BLaER1 (cell line): ENCODE measurements at regions not wholly inside any gene's neighbourhood (a gene's known extent, or its start where the extent isn't known, plus 50 kb on each side); places are given as distances from the start of the nearest gene placed in this dataset.

ENCODE experiments used
- H3K27ac ChIP-seq: shearing (Covaris generic); formaldehyde crosslinking; 2 replicates; pipeline ENCODE4 v1.8.1; 2022
- H3K27me3 ChIP-seq: shearing (Covaris generic); formaldehyde crosslinking; 2 replicates; pipeline ENCODE4 v1.8.1; 2022
- H3K36me3 ChIP-seq: shearing (Covaris generic); formaldehyde crosslinking; 2 replicates; pipeline ENCODE4 v1.8.1; 2022
- H3K4me1 ChIP-seq: shearing (Covaris generic); formaldehyde crosslinking; 2 replicates; pipeline ENCODE4 v1.8.1; 2022
- H3K4me2 ChIP-seq: shearing (Covaris generic); formaldehyde crosslinking; 2 replicates; pipeline ENCODE4 v1.8.1; 2022
- H3K4me3 ChIP-seq: shearing (Covaris generic); formaldehyde crosslinking; 2 replicates; pipeline ENCODE4 v1.8.1; 2022
- H3K9ac ChIP-seq: shearing (Covaris generic); formaldehyde crosslinking; 2 replicates; pipeline ENCODE4 v1.8.1; 2022
- H3K9me3 ChIP-seq: shearing (Covaris generic); formaldehyde crosslinking; 2 replicates; pipeline ENCODE4 v1.8.1; 2022
- H4K20me1 ChIP-seq: shearing (Covaris generic); formaldehyde crosslinking; 2 replicates; pipeline ENCODE4 v1.8.1; 2022
- Cebpa-rat ChIP-seq: shearing (Covaris generic); IDR thresholded peaks from 2 replicates; pipeline ENCODE4 v1.8.1; 2022

- Histone ChIP-seq H3K27me3 (no peaks in the 10 kb centered on the region), H3K9ac (no peak overlapping the region), H3K4me2 (no peak overlapping the region), H3K4me3 (no peak overlapping the region), H3K27ac (no peak overlapping the region), H3K4me1 (no peaks in the 10 kb centered on the region), H4K20me1 (no peaks in the 10 kb centered on the region), H3K36me3 (no peaks in the 10 kb centered on the region), H3K9me3 (no peaks in the 10 kb centered on the region)
- no peak for TF ChIP-seq Cebpa-rat
These were observed 391.2 kb upstream of the HNRNPA3 start for GRCh38 chr2:176821350-176821749.

GRCh38 chr2:176822060-176822459, 390.5 kb upstream of the HNRNPA3 start:
- H3K9me3 ChIP-seq, result no peaks in the 10 kb centered on the region
- no peak for TF ChIP-seq Cebpa-rat
- H4K20me1 ChIP-seq, result no peaks in the 10 kb centered on the region
- H3K4me2 ChIP-seq, result no peak overlapping the region
- no peaks in the 10 kb centered on the region for H3K36me3 ChIP-seq
- no peak overlapping the region for H3K27ac ChIP-seq
- no peak overlapping the region for H3K9ac ChIP-seq
- no peaks in the 10 kb centered on the region for H3K4me1 ChIP-seq
- H3K27me3 ChIP-seq, result no peaks in the 10 kb centered on the region
- no peak overlapping the region for H3K4me3 ChIP-seq

- no peak overlapping the region for H3K27ac ChIP-seq
- no peaks in the 10 kb centered on the region for H3K4me1 ChIP-seq
- no peaks in the 10 kb centered on the region for H4K20me1 ChIP-seq
- TF ChIP-seq Cebpa-rat, result no peak
- H3K9ac ChIP-seq, result no peak overlapping the region
- H3K36me3 ChIP-seq, result no peaks in the 10 kb centered on the region
- H3K4me2 ChIP-seq, result no peak overlapping the region
- no peaks in the 10 kb centered on the region for H3K9me3 ChIP-seq
- no peaks in the 10 kb centered on the region for H3K27me3 ChIP-seq
- H3K4me3 ChIP-seq, result no peak overlapping the region
These were observed 386.2 kb upstream of the HNRNPA3 start for GRCh38 chr2:176826356-176826755.

- no peak overlapping the region for H3K4me3 ChIP-seq
- no peaks in the 10 kb centered on the region for H3K9me3 ChIP-seq
- no peak for TF ChIP-seq Cebpa-rat
- no peak overlapping the region for H3K27ac ChIP-seq
- no peak overlapping the region for H3K9ac ChIP-seq
- H3K36me3 ChIP-seq, result no peaks in the 10 kb centered on the region
- no peaks in the 10 kb centered on the region for H4K20me1 ChIP-seq
- H3K27me3 ChIP-seq, result no peaks in the 10 kb centered on the region
- no peak overlapping the region for H3K4me2 ChIP-seq
- no peaks in the 10 kb centered on the region for H3K4me1 ChIP-seq
These were observed 385.5 kb upstream of the HNRNPA3 start for GRCh38 chr2:176826984-176827668.

GRCh38 chr2:176830362-176830761, 382.2 kb upstream of the HNRNPA3 start:
- Histone ChIP-seq H4K20me1 (no peaks in the 10 kb centered on the region), H3K4me2 (no peak overlapping the region), H3K9me3 (no peaks in the 10 kb centered on the region), H3K36me3 (no peaks in the 10 kb centered on the region), H3K9ac (no peak overlapping the region), H3K4me3 (no peak overlapping the region), H3K4me1 (no peaks in the 10 kb centered on the region), H3K27ac (no peak overlapping the region), H3K27me3 (no peaks in the 10 kb centered on the region)
- TF ChIP-seq Cebpa-rat, result no peak

- no peak overlapping the region for H3K4me2 ChIP-seq
- no peaks in the 10 kb centered on the region for H3K27me3 ChIP-seq
- H3K36me3 ChIP-seq, result no peaks in the 10 kb centered on the region
- H3K9me3 ChIP-seq, result no peaks in the 10 kb centered on the region
- no peaks in the 10 kb centered on the region for H3K4me1 ChIP-seq
- H3K4me3 ChIP-seq, result no peak overlapping the region
- no peak overlapping the region for H3K27ac ChIP-seq
- no peaks in the 10 kb centered on the region for H4K20me1 ChIP-seq
- no peak overlapping the region for H3K9ac ChIP-seq
- TF ChIP-seq Cebpa-rat, result no peak
These were observed 380.5 kb upstream of the HNRNPA3 start for GRCh38 chr2:176832086-176832485.

GRCh38 chr2:176833671-176834070, 378.9 kb upstream of the HNRNPA3 start:
- no peak overlapping the region for H3K27ac ChIP-seq
- no peak for TF ChIP-seq Cebpa-rat
- H3K9ac ChIP-seq, result no peak overlapping the region
- H3K36me3 ChIP-seq, result no peaks in the 10 kb centered on the region
- no peaks in the 10 kb centered on the region for H3K9me3 ChIP-seq
- no peaks in the 10 kb centered on the region for H3K27me3 ChIP-seq
- no peaks in the 10 kb centered on the region for H4K20me1 ChIP-seq
- H3K4me3 ChIP-seq, result no peak overlapping the region
- H3K4me2 ChIP-seq, result no peak overlapping the region
- H3K4me1 ChIP-seq, result no peaks in the 10 kb centered on the region

GRCh38 chr2:176834226-176834625, 378.4 kb upstream of the HNRNPA3 start:
- Histone ChIP-seq H3K27ac (no peak overlapping the region), H3K36me3 (no peaks in the 10 kb centered on the region), H3K4me1 (no peaks in the 10 kb centered on the region), H3K9ac (no peak overlapping the region), H3K9me3 (no peaks in the 10 kb centered on the region), H3K27me3 (no peaks in the 10 kb centered on the region), H3K4me3 (no peak overlapping the region), H4K20me1 (no peaks in the 10 kb centered on the region), H3K4me2 (no peak overlapping the region)
- no peak for TF ChIP-seq Cebpa-rat

- H4K20me1 ChIP-seq, result no peaks in the 10 kb centered on the region
- no peaks in the 10 kb centered on the region for H3K4me1 ChIP-seq
- TF ChIP-seq Cebpa-rat, result no peak
- no peak overlapping the region for H3K27ac ChIP-seq
- no peak overlapping the region for H3K4me2 ChIP-seq
- no peaks in the 10 kb centered on the region for H3K27me3 ChIP-seq
- no peak overlapping the region for H3K9ac ChIP-seq
- H3K36me3 ChIP-seq, result no peaks in the 10 kb centered on the region
- no peak overlapping the region for H3K4me3 ChIP-seq
- no peaks in the 10 kb centered on the region for H3K9me3 ChIP-seq
These were observed 369.4 kb upstream of the HNRNPA3 start for GRCh38 chr2:176843208-176843607.

- no peaks in the 10 kb centered on the region for H4K20me1 ChIP-seq
- no peak overlapping the region for H3K9ac ChIP-seq
- no peak overlapping the region for H3K4me3 ChIP-seq
- H3K4me1 ChIP-seq, result no peaks in the 10 kb centered on the region
- H3K36me3 ChIP-seq, result no peaks in the 10 kb centered on the region
- H3K9me3 ChIP-seq, result no peaks in the 10 kb centered on the region
- H3K4me2 ChIP-seq, result no peak overlapping the region
- H3K27me3 ChIP-seq, result no peaks in the 10 kb centered on the region
- H3K27ac ChIP-seq, result no peak overlapping the region
- no peak for TF ChIP-seq Cebpa-rat
These were observed 368.1 kb upstream of the HNRNPA3 start for GRCh38 chr2:176844461-176844860.

- no peaks in the 10 kb centered on the region for H4K20me1 ChIP-seq
- H3K9me3 ChIP-seq, result no peaks in the 10 kb centered on the region
- H3K4me3 ChIP-seq, result no peak overlapping the region
- no peak for TF ChIP-seq Cebpa-rat
- no peaks in the 10 kb centered on the region for H3K27me3 ChIP-seq
- no peaks in the 10 kb centered on the region for H3K36me3 ChIP-seq
- no peak overlapping the region for H3K27ac ChIP-seq
- H3K4me1 ChIP-seq, result no peaks in the 10 kb centered on the region
- H3K4me2 ChIP-seq, result no peak overlapping the region
- no peak overlapping the region for H3K9ac ChIP-seq
These were observed 366.9 kb upstream of the HNRNPA3 start for GRCh38 chr2:176845718-176846117.
